Prostate gland (tissue), 2 donors: ENCODE measurements at regions not wholly inside any gene's neighbourhood (a gene's known extent, or its start where the extent isn't known, plus 50 kb on each side); places are given as distances from the start of the nearest gene placed in this dataset.

Experiments
- DNase-seq: peaks from one replicate; pipeline ENCODE4 v3.0.0-alpha.2; 2019; ENCODE audit warnings: low spot score
- H3K27ac ChIP-seq, 2 donors: fragments of 200-600 bp; sonication (generic); 2 replicates each; pipeline ENCODE4 v1.5.1; 2017 to 2019
- H3K27me3 ChIP-seq: fragments of 200-600 bp; sonication (generic); replicated peaks from 2 replicates; pipeline ENCODE4 v1.5.1; 2019; ENCODE audit not compliant: insufficient read depth
- H3K36me3 ChIP-seq, 2 donors: fragments of 200-600 bp; sonication (generic); 1 replicate in 1 of 2; 2 replicates in 1 of 2; pipeline versions ENCODE4 v1.5.1 to v1.8.1; 2017 to 2019
- H3K4me1 ChIP-seq: fragments of 200-600 bp; sonication (generic); replicated peaks from 2 replicates; pipeline ENCODE4 v1.5.1; 2019
- H3K4me3 ChIP-seq, 2 donors: fragments of 200-600 bp; sonication (generic); 2 replicates each; pipeline ENCODE4 v1.5.1; 2017 to 2019
- H3K9me3 ChIP-seq: fragments of 200-600 bp; sonication (generic); 2 replicates; pipeline ENCODE4 v1.5.1; 2017
- POLR2A ChIP-seq: fragments of 450-650 bp; IDR thresholded peaks from one replicate; pipeline ENCODE4 v1.6.1; 2016; ENCODE audit warnings: antibody characterized with exemption, mild to moderate bottlenecking
- POLR2AphosphoS5 ChIP-seq: sonication (generic); formaldehyde crosslinking; IDR thresholded peaks from one replicate; pipeline ENCODE4 v1.6.1; 2017; ENCODE audit warnings: antibody characterized with exemption
- WGBS: methylation state at CpG from one replicate; pipeline ENCODE4 v1.1.5; 2018; 5-methylcytosine and 5-hydroxymethylcytosine counted together
- intact Hi-C: fragments of 100-400 bp; cut with DNase I; formaldehyde crosslinking; loops from one replicate; pipeline ENCODE4 v1.14.2; 2022
- TF ChIP-seq, protein P1 (sequence below), 4 experiments: fragments of 200-600 bp in 2 of 4; fragments of 450-650 bp in 2 of 4; sonication (generic) in 2 of 4; IDR thresholded peaks; 1 replicate in 3 of 4; 2 replicates in 1 of 4; pipeline ENCODE4 v1.5.1; 2016 to 2019; ENCODE audit warnings: antibody characterized with exemption in 4 of 4, mild to moderate bottlenecking in 2 of 4, moderate library complexity in 2 of 4

DNA sequence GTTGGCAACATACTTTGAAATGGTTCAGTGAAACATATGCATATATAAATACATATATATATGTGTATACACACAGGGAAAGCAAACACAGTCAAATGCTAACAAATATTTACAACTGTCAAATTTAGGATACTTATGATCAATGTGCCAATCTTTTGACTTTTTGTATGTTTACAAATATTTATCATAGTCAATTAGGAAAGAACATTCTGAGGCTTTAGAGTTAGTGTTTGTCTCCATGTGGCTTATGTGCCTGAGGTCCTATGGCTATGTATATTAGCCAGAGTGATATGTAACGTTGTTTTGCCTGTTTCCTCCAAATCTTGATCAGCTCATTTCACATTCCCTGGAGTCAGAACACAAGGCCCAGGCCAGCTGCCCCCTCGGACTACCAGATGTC is 126.5 kb upstream of the MAN1A1 start:
- Histone ChIP-seq H3K4me3 (no peak overlapping the region), H3K36me3 (no peaks in the 10 kb centered on the region), H3K27ac (no peak overlapping the region), H3K27me3 (no peaks in the 10 kb centered on the region), H3K4me1 (no peaks in the 10 kb centered on the region), H3K9me3 (no peaks in the 10 kb centered on the region)
- TF ChIP-seq, protein P1, sequence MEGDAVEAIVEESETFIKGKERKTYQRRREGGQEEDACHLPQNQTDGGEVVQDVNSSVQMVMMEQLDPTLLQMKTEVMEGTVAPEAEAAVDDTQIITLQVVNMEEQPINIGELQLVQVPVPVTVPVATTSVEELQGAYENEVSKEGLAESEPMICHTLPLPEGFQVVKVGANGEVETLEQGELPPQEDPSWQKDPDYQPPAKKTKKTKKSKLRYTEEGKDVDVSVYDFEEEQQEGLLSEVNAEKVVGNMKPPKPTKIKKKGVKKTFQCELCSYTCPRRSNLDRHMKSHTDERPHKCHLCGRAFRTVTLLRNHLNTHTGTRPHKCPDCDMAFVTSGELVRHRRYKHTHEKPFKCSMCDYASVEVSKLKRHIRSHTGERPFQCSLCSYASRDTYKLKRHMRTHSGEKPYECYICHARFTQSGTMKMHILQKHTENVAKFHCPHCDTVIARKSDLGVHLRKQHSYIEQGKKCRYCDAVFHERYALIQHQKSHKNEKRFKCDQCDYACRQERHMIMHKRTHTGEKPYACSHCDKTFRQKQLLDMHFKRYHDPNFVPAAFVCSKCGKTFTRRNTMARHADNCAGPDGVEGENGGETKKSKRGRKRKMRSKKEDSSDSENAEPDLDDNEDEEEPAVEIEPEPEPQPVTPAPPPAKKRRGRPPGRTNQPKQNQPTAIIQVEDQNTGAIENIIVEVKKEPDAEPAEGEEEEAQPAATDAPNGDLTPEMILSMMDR (IDR thresholded peaks at IDR 0.05) = no peak
- TF ChIP-seq POLR2AphosphoS5 = no peak
- TF ChIP-seq POLR2A = no peak
- WGBS = 59% methylated on average over 2 of the region's 2 CpGs
- no peak for DNase-seq
- intact Hi-C loops = no loop called here

- TF ChIP-seq POLR2AphosphoS5 (no peak), POLR2A (no peak)
- TF ChIP-seq, protein P1 (IDR thresholded peaks at IDR 0.05) = no peak
- Histone ChIP-seq H3K27me3 (no peaks in the 10 kb centered on the region), H3K36me3 (no peaks in the 10 kb centered on the region), H3K27ac (no peak overlapping the region), H3K9me3 (no peaks in the 10 kb centered on the region), H3K4me1 (no peaks in the 10 kb centered on the region), H3K4me3 (no peak overlapping the region)
- intact Hi-C loops = no loop called here
- WGBS = 45% methylated on average over 2 of the region's 3 CpGs
- DNase-seq = no peak
These were observed 121.5 kb upstream of the MAN1A1 start for GRCh38 chr6:119470893-119471542.

- H3K4me3 ChIP-seq = no peak overlapping the region
- no peaks in the 10 kb centered on the region for H3K9me3 ChIP-seq
- H3K27me3 ChIP-seq = no peaks in the 10 kb centered on the region
- H3K4me1 ChIP-seq = no peaks in the 10 kb centered on the region
- no peak for DNase-seq
- no peak for TF ChIP-seq POLR2A
- TF ChIP-seq POLR2AphosphoS5 = no peak
- TF ChIP-seq, protein P1 (IDR thresholded peaks at IDR 0.05) = no peak
- H3K36me3 ChIP-seq = no peaks in the 10 kb centered on the region
- H3K27ac ChIP-seq = no peak overlapping the region
- WGBS = 79% methylated on average over 2 of the region's 2 CpGs
- intact Hi-C loops = no loop called here
These were observed 118.0 kb upstream of the MAN1A1 start for GRCh38 chr6:119467488-119468081.

GRCh38 chr6:119466226-119466625 is 116.7 kb upstream of the MAN1A1 start:
- H3K27me3 ChIP-seq = no peaks in the 10 kb centered on the region
- intact Hi-C loops = no loop called here
- no peak overlapping the region for H3K27ac ChIP-seq
- 95% methylated on average over 2 of the region's 2 CpGs for WGBS
- no peaks in the 10 kb centered on the region for H3K4me1 ChIP-seq
- H3K9me3 ChIP-seq = no peaks in the 10 kb centered on the region
- no peak for DNase-seq
- TF ChIP-seq POLR2A (no peak), POLR2AphosphoS5 (no peak)
- TF ChIP-seq, protein P1 (IDR thresholded peaks at IDR 0.05) = no peak
- no peaks in the 10 kb centered on the region for H3K36me3 ChIP-seq
- no peak overlapping the region for H3K4me3 ChIP-seq

- DNase-seq = no peak
- Histone ChIP-seq H3K27ac (no peak overlapping the region), H3K9me3 (no peaks in the 10 kb centered on the region), H3K36me3 (no peaks in the 10 kb centered on the region), H3K4me3 (no peak overlapping the region), H3K27me3 (no peaks in the 10 kb centered on the region), H3K4me1 (no peaks in the 10 kb centered on the region)
- TF ChIP-seq POLR2AphosphoS5 = no peak
- no peak for TF ChIP-seq POLR2A
- TF ChIP-seq, protein P1 (IDR thresholded peaks at IDR 0.05) = no peak
- WGBS = 83% methylated on average over 4 of the region's 4 CpGs
- intact Hi-C loops = no loop called here
These were observed 113.6 kb upstream of the MAN1A1 start for GRCh38 chr6:119463081-119463626.
